GM23338 (cell line): ENCODE measurements at regions not wholly inside any gene's neighbourhood (a gene's known extent, or its start where the extent isn't known, plus 50 kb on each side); places are given as distances from the start of the nearest gene placed in this dataset.

Source experiments
- ATAC-seq: fragments of 200-7000 bp; cut with Tn5 transposase; 3 replicates; pipeline ENCODE4 v1.9.1; 2020
- DNase-seq: peaks from one replicate; pipeline ENCODE4 v3.0.0-alpha.2; 2015; ENCODE audit warnings: low spot score
- H2AFZ ChIP-seq: fragments of 200-600 bp; sonication (generic); 2 replicates; pipeline ENCODE4 v1.8.0; 2016; ENCODE audit warnings: antibody characterized with exemption, mild to moderate bottlenecking, moderate library complexity
- H3F3A ChIP-seq: fragments of 200-600 bp; sonication (generic); replicated peaks from 2 replicates; pipeline ENCODE4 v1.8.0; 2017; ENCODE audit warnings: antibody characterized with exemption, mixed run types, low read depth
- H3K27ac ChIP-seq: fragments of 200-600 bp; sonication (generic); 2 replicates; pipeline ENCODE4 v1.6.1; 2016; ENCODE audit warnings: low read depth
- H3K27me3 ChIP-seq: fragments of 200-600 bp; sonication (generic); 2 replicates; pipeline ENCODE4 v1.8.0; 2016; ENCODE audit warnings: mild to moderate bottlenecking, mixed run types, moderate library complexity; ENCODE audit not compliant: insufficient read depth
- H3K36me3 ChIP-seq: fragments of 200-600 bp; sonication (generic); 2 replicates; pipeline ENCODE4 v1.8.0; 2016; ENCODE audit warnings: mild to moderate bottlenecking; ENCODE audit not compliant: insufficient read depth
- H3K4me1 ChIP-seq: fragments of 200-600 bp; sonication (generic); 2 replicates; pipeline ENCODE4 v1.8.0; 2016; ENCODE audit warnings: mild to moderate bottlenecking, moderate library complexity; ENCODE audit not compliant: insufficient read depth
- H3K4me2 ChIP-seq: fragments of 200-600 bp; sonication (generic); 2 replicates; pipeline ENCODE4 v1.7.1; 2017; ENCODE audit warnings: mixed run types
- H3K4me3 ChIP-seq: fragments of 200-600 bp; sonication (generic); 2 replicates; pipeline ENCODE4 v1.6.1; 2016; ENCODE audit warnings: mixed run types
- H3K79me2 ChIP-seq: fragments of 200-600 bp; sonication (generic); replicated peaks from 2 replicates; pipeline ENCODE4 v1.8.0; 2017; ENCODE audit warnings: mild to moderate bottlenecking; ENCODE audit not compliant: insufficient read depth
- H3K9me2 ChIP-seq: fragments of 200-600 bp; sonication (generic); 2 replicates; pipeline ENCODE4 v1.8.0; 2017; ENCODE audit not compliant: insufficient read depth
- H4K20me1 ChIP-seq: fragments of 200-600 bp; sonication (generic); replicated peaks from 2 replicates; pipeline ENCODE4 v1.8.0; 2017; ENCODE audit warnings: mild to moderate bottlenecking; ENCODE audit not compliant: insufficient read depth
- H3K27ac Mint-ChIP-seq: 2 replicates; pipeline ENCODE4 v1.8.0; 2020; ENCODE audit warnings: inconsistent platforms, mild to moderate bottlenecking, moderate library complexity, mixed read lengths
- H3K27me3 Mint-ChIP-seq: 3 replicates; pipeline ENCODE4 v1.8.0; 2022; ENCODE audit warnings: low read depth, mild to moderate bottlenecking, moderate library complexity, mixed read lengths, inconsistent platforms; ENCODE audit not compliant: insufficient read depth, poor library complexity
- H3K36me3 Mint-ChIP-seq: 3 replicates; pipeline ENCODE4 v1.8.0; 2021; ENCODE audit warnings: low read depth, mild to moderate bottlenecking, inconsistent platforms, moderate library complexity, mixed read lengths
- H3K4me1 Mint-ChIP-seq: 3 replicates; pipeline ENCODE4 v1.8.0; 2020; ENCODE audit warnings: mild to moderate bottlenecking, inconsistent platforms, mixed read lengths
- H3K4me3 Mint-ChIP-seq: 3 replicates; pipeline ENCODE4 v1.8.0; 2021; ENCODE audit warnings: moderate library complexity, mild to moderate bottlenecking, inconsistent platforms, mixed read lengths
- H3K9me3 Mint-ChIP-seq: 3 replicates; pipeline ENCODE4 v1.8.0; 2020; ENCODE audit warnings: moderate library complexity, mild to moderate bottlenecking, inconsistent platforms, mixed read lengths
- CREB1 ChIP-seq: fragments of 250-450 bp; sonication (Bioruptor Pico); IDR thresholded peaks from 2 replicates; pipeline ENCODE4 v1.5.0; 2020; ENCODE audit warnings: low read depth, mild to moderate bottlenecking, moderate library complexity
- EZH2 ChIP-seq: fragments of 200-600 bp; sonication (generic); IDR thresholded peaks from one replicate; pipeline ENCODE4 v1.8.0; 2017; ENCODE audit warnings: antibody characterized with exemption, mild to moderate bottlenecking, low read depth; ENCODE audit not compliant: unreplicated experiment
- EZH2phosphoT487 ChIP-seq: fragments of 200-600 bp; sonication (generic); IDR thresholded peaks from one replicate; pipeline ENCODE4 v1.8.1; 2018; ENCODE audit warnings: antibody characterized with exemption; ENCODE audit not compliant: unreplicated experiment
- JUNB ChIP-seq: IDR thresholded peaks from one replicate; pipeline ENCODE4 v1.6.1; 2016; ENCODE audit warnings: antibody characterized with exemption; ENCODE audit not compliant: unreplicated experiment
- NANOG ChIP-seq: IDR thresholded peaks from 2 replicates; pipeline ENCODE4 v1.6.1; 2016; ENCODE audit warnings: antibody characterized with exemption, borderline replicate concordance
- REST ChIP-seq: IDR thresholded peaks from one replicate; pipeline ENCODE4 v1.6.1; 2018; ENCODE audit warnings: antibody characterized with exemption; ENCODE audit not compliant: unreplicated experiment
- ZNF114 ChIP-seq: fragments of 250-450 bp; sonication (Bioruptor Pico); IDR thresholded peaks from 2 replicates; pipeline ENCODE4 v1.5.0; 2020; ENCODE audit warnings: mild to moderate bottlenecking, moderate library complexity
- TF ChIP-seq, protein P1 (sequence below): fragments of 250-450 bp; sonication (Bioruptor Pico); IDR thresholded peaks from 2 replicates; pipeline ENCODE4 v1.5.0; 2020; ENCODE audit warnings: mild to moderate bottlenecking, moderate library complexity
- TF ChIP-seq, protein P2 (sequence below), 2 experiments: fragments of 200-600 bp in 1 of 2; sonication (generic) in 1 of 2; conservative IDR thresholded peaks; 2 replicates each; pipeline versions ENCODE4 v1.5.1 to v1.6.1; 2016 to 2017; ENCODE audit warnings: antibody characterized with exemption in 2 of 2, low read depth in 2 of 2, mild to moderate bottlenecking in 2 of 2, moderate library complexity in 1 of 2

GRCh38 chr10:93245147-93245546 lies 171.5 kb downstream of the CYP26A1 start:
- Histone ChIP-seq H3K27ac (no peak overlapping the region), H3K9me2 (0 out of 2 replicates have a peak, but pooled peaks cover 13% of the 10 kb centered on the region), H3K79me2 (no peaks in the 10 kb centered on the region), H3K4me2 (no peak overlapping the region), H3K4me3 (no peak overlapping the region), H2AFZ (no peak overlapping the region), H3K36me3 (no peaks in the 10 kb centered on the region), H4K20me1 (no peaks in the 10 kb centered on the region), H3K4me1 (no peaks in the 10 kb centered on the region; the same call in 1 of the 2 replicates), H3F3A (no peaks in the 10 kb centered on the region), H3K27me3 (no peaks in the 10 kb centered on the region)
- Mint-ChIP-seq H3K36me3 (no peaks in the 10 kb centered on the region), H3K27ac (no peak overlapping the region), H3K27me3 (no peaks in the 10 kb centered on the region), H3K4me3 (no peak overlapping the region), H3K9me3 (no peaks in the 10 kb centered on the region; the same call in 2 of the 3 replicates), H3K4me1 (peaks cover 4% of the 10 kb centered on the region; the same call in 2 of the 3 replicates)
- TF ChIP-seq, protein P1, sequence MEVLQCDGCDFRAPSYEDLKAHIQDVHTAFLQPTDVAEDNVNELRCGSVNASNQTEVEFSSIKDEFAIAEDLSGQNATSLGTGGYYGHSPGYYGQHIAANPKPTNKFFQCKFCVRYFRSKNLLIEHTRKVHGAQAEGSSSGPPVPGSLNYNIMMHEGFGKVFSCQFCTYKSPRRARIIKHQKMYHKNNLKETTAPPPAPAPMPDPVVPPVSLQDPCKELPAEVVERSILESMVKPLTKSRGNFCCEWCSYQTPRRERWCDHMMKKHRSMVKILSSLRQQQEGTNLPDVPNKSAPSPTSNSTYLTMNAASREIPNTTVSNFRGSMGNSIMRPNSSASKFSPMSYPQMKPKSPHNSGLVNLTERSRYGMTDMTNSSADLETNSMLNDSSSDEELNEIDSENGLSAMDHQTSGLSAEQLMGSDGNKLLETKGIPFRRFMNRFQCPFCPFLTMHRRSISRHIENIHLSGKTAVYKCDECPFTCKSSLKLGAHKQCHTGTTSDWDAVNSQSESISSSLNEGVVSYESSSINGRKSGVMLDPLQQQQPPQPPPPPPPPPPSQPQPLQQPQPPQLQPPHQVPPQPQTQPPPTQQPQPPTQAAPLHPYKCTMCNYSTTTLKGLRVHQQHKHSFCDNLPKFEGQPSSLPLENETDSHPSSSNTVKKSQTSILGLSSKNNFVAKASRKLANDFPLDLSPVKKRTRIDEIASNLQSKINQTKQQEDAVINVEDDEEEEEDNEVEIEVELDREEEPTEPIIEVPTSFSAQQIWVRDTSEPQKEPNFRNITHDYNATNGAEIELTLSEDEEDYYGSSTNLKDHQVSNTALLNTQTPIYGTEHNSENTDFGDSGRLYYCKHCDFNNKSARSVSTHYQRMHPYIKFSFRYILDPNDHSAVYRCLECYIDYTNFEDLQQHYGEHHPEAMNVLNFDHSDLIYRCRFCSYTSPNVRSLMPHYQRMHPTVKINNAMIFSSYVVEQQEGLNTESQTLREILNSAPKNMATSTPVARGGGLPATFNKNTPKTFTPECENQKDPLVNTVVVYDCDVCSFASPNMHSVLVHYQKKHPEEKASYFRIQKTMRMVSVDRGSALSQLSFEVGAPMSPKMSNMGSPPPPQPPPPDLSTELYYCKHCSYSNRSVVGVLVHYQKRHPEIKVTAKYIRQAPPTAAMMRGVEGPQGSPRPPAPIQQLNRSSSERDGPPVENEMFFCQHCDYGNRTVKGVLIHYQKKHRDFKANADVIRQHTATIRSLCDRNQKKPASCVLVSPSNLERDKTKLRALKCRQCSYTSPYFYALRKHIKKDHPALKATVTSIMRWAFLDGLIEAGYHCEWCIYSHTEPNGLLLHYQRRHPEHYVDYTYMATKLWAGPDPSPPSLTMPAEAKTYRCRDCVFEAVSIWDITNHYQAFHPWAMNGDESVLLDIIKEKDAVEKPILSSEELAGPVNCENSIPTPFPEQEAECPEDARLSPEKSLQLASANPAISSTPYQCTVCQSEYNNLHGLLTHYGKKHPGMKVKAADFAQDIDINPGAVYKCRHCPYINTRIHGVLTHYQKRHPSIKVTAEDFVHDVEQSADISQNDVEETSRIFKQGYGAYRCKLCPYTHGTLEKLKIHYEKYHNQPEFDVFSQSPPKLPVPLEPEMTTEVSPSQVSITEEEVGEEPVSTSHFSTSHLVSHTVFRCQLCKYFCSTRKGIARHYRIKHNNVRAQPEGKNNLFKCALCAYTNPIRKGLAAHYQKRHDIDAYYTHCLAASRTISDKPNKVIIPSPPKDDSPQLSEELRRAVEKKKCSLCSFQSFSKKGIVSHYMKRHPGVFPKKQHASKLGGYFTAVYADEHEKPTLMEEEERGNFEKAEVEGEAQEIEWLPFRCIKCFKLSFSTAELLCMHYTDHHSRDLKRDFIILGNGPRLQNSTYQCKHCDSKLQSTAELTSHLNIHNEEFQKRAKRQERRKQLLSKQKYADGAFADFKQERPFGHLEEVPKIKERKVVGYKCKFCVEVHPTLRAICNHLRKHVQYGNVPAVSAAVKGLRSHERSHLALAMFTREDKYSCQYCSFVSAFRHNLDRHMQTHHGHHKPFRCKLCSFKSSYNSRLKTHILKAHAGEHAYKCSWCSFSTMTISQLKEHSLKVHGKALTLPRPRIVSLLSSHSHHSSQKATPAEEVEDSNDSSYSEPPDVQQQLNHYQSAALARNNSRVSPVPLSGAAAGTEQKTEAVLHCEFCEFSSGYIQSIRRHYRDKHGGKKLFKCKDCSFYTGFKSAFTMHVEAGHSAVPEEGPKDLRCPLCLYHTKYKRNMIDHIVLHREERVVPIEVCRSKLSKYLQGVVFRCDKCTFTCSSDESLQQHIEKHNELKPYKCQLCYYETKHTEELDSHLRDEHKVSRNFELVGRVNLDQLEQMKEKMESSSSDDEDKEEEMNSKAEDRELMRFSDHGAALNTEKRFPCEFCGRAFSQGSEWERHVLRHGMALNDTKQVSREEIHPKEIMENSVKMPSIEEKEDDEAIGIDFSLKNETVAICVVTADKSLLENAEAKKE (CRISPR knock-in tag) = no peak
- no peak for TF ChIP-seq EZH2phosphoT487
- no peak for TF ChIP-seq REST
- TF ChIP-seq, protein P2, sequence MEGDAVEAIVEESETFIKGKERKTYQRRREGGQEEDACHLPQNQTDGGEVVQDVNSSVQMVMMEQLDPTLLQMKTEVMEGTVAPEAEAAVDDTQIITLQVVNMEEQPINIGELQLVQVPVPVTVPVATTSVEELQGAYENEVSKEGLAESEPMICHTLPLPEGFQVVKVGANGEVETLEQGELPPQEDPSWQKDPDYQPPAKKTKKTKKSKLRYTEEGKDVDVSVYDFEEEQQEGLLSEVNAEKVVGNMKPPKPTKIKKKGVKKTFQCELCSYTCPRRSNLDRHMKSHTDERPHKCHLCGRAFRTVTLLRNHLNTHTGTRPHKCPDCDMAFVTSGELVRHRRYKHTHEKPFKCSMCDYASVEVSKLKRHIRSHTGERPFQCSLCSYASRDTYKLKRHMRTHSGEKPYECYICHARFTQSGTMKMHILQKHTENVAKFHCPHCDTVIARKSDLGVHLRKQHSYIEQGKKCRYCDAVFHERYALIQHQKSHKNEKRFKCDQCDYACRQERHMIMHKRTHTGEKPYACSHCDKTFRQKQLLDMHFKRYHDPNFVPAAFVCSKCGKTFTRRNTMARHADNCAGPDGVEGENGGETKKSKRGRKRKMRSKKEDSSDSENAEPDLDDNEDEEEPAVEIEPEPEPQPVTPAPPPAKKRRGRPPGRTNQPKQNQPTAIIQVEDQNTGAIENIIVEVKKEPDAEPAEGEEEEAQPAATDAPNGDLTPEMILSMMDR (conservative IDR thresholded peaks at IDR 0.05; ENCODE audit: low read depth in 2 of 2) = no peak
- no peak for TF ChIP-seq CREB1 (CRISPR knock-in tag)
- no peak for TF ChIP-seq NANOG
- no peak for TF ChIP-seq ZNF114 (CRISPR knock-in tag)
- TF ChIP-seq JUNB = no peak
- no peak for TF ChIP-seq EZH2
- ATAC-seq = no peak
- DNase-seq = no peak
